NAMALWA (cell line): ENCODE measurements at regions not wholly inside any gene's neighbourhood (a gene's known extent, or its start where the extent isn't known, plus 50 kb on each side); places are given as distances from the start of the nearest gene placed in this dataset.
A peak's percentile ranks its signal among the peaks of the same experiment; 100 is the strongest.

Experiments
- DNase-seq: peaks from one replicate; pipeline ENCODE4 v3.0.0-alpha.2; 2015; ENCODE audit warnings: low spot score

DNA sequence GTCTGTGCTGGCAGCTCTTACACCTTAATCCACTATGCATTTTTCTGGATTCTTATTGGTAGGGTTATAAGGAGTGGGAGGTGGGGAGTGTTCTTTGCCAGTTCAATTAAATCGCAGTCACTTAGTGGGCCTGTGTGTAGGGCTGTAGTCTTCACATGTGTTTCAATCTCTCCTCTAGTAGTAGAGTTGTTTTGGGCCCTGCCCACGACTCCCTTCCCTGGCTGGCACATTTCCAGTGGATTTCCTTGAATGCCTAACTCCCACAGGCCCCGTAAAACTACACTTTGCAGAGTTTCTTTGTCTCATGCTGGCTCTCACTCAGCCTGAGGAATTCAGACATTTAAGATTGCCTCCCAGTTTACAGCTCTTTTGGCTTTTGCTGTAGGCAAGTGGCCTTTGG lies 414.0 kb upstream of the OPRM1 start:
- DNase-seq = no peak

DNA sequence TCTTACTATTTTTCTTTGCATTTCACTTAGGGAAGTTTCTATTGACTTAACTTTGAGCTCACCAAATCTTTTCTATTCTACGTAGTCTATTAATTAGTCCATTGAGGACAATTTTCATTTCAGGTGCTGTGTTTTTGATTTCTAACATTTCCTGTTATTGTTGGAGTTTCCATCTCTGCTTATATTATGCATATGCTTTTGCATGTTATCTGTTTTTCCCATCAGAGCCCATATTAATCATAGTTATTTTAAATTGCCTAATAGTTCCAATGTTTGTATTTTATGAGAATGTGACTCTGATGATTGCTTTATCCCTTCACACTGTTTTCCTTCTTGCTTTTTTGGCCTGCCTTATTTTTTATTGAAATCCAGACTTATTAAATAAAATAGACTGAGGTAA lies 414.5 kb upstream of the OPRM1 start:
- DNase-seq = no peak

DNA sequence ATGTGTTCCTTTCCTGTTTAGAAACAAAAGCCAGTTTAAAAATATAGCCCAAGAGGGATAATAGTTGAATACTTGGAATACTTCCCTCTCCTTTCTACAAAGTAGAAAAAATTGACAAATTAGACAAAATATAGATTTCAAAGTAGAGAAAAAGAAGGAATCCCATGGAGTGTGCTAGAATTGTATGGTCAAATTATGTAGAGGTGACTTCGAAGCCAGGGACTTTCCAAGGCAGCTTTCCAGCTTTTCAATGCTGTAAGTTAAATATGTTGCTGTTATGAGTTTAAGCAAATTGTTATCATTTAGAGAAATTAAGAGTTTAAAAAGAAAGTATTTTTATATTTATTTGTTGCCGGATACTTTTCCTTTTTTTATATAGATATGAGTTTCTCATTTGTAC lies 415.5 kb upstream of the OPRM1 start:
- no peak for DNase-seq

DNA sequence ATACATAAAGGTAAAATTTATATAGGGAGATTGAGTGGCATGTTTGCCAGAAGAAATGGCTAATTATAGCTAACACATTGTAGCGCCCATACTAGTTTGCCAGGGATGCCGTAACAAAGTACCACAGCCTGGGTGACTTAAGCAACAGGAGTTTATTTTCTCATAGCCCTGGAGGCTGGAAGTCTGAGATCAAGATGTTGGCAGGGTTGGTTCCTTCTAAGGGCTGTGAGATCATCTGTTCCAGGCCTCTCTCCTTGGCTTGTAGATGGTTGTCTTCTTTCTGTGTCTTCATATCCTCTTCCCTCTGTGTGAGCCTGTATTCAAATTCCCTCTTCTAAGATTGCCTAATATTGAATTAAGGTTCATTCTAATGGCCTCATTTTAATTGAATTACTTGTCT lies 417.5 kb upstream of the OPRM1 start:
- DNase-seq = no peak

DNA sequence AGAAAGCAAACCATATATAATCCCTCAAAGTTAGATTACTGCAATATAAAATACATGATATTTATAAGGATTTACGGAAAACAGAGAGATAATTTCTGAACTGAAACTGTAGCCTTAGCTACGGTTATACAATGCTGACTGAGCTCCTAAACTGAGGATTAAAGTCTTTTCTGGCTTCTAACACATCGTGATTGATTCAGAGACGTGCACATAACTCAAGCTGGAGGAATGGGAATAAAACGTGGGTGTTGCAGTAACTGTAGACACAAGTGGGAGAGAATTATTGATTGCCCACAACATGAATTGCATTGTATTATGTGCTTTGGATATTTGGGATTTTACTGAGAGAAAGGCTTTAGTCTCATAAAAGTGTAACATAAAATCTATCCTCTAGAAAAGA lies 418.0 kb upstream of the OPRM1 start:
- no peak for DNase-seq

DNA sequence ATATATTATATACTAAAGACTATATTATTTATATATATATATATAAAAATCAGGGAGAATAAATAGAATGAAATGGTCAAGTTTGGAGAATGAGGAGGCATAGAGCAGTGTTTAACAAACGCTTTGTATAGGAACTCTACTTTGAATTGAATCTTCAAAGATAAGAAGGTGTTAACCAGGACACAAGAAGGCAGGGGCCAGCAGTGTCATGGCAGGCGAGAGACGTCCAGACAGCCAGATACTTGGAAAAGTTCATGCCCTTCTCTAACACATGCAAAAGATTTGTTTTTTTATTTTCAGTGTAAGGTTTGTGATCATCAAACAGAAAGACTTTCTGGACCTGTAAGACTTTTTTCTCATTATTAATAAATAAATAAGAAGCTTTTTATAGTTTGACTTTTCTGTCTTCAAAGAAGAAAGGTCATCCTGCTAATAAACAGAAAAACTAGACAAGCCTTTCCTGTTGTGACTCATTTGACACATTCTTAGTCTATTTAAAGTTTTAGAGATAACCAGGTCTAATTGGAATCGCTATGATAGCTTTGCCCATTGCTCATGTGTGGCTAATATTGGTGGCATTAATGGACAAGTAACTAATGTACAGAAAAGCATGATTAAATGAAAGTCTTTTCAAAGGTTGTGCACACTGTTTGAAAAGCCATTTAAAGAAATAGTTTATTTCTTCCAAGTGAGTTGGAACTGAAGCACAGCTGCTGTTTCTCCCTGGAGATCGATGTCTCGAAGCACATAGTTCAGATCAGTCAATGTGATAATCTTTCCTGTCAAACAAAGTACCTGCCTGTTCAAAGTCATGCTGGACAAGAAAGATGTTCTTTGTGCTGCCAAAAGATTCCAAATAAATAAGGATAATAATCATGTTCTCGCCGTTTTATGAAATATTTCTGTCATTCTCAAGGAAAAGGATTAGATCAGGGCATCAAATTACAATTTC lies 420.4 kb upstream of the OPRM1 start:
- DNase-seq = no peak

DNA sequence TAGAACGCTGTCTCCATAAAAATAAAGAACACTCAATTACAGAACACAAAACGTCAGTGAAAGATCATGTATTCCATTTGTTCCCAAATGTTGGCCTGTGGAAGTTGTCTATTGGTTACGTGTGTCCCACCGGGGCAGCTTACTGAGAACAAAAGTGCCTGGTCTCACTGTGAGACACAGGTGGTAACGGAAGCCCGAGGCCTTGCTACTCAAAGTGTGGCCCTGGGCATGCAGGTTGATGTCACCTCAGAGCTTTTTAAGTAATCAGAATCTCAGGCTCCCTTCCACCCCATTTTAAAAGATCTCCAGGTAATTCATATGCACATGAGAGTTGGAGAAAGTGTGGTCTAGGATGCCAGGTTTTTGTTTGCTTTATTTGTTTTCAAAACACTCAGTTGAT lies 422.5 kb upstream of the OPRM1 start:
- no peak for DNase-seq

DNA sequence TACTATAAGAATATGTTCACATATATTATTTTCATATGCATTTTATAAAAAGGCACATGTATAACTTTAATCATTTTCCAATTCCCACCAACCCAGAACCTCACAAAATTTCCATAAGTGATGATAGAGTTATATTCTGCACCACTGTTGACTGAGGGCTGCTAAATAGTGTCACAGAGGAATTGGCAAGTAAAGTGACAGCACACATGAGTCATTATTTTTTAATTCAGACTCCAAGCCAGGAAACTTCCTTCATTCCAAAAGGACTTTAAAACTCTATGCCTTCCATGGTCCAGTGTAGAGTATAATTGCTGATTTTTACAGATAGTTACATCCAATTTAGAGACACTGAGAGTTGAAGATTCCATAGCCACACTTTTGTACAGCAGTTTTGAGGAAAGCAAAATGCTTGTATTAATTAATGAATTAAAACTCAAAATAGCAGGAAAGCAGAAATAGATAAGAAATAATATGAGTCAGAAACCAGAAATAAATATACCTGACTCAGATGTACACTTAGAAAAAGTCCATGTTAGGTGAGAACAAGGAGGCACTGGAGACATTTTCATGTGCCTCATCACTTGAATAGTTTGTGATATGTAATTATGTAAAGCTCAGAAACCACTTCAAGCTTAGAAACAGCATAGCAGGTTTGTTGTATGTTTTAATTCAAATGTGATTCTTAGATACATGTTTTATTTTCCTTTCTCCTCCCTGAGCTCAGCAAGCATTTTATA lies 425.2 kb upstream of the OPRM1 start:
- DNase-seq = no peak

DNA sequence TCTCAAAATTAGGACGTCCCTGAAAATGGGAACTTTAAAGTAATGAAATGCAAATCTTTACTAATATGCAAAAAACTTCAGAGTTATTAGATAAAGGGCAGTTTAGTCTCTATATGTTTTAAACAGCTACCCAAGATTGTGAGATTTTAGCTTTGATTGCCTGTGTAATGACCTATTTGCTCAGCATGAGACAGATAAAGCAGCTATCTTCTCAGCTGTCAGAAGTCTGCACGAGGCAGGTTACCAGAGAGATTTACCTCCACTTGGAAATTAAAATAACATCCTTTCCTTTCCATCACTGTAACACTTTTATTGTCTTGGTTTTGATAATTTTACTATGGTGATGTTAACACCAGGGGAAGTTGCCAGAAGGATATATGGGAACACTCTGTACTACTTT lies 436.6 kb upstream of the OPRM1 start:
- no peak for DNase-seq

DNA sequence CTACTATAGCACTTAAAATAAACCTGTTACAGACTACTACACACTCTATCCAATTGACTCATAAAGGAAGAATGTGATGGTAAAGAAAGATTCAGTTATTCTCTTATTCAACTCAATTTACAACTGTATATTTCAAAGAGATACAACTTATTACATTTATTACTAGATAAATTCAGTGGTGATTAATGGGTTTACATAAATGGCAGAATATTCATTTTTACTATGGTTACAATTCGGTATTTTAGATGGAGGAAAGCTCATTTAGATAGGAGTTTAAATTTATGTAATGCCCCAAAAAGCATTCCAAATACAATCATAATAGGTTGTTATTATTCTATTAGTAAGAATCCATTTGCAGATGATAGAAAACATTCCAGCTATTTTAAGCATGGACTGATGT lies 439.1 kb upstream of the OPRM1 start:
- DNase-seq = no peak

DNA sequence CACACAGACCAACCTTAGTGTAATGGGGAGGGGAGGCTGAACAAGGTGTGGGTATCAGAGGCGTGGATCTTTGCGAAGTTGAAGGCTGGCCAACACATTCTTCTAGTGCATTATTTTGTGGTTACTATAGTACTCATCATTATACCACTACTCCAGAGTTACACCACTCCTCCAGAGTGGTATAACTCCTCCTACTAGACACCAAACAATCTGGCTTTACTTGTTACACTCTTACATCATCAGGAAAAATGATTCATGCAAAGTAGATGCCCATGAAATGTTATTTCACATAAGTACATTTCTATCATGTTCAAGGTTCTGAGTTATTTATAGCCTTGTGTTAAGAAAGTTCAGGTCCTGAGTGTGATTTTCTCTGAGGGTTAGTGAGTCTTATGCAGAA lies 443.1 kb upstream of the OPRM1 start:
- DNase-seq = no peak

DNA sequence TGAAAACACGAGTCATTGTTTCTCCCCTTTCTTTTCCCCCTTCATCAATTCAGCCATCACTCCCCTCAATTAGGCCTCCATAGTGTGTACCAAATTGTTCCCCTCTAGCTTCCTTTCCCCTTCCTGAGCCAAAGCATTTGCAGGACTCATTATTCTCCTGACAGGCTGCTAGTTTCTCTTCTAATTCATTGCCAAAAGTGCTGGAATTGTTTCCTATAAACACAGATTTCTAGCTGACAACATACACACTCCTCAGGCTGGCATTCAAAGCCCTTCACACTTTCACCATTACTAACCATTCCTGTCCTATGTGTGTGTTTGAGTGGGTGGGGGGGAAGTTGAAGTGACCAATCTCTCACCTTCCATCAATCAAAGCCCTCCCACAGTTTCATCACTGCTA lies 444.2 kb upstream of the OPRM1 start:
- no peak for DNase-seq

DNA sequence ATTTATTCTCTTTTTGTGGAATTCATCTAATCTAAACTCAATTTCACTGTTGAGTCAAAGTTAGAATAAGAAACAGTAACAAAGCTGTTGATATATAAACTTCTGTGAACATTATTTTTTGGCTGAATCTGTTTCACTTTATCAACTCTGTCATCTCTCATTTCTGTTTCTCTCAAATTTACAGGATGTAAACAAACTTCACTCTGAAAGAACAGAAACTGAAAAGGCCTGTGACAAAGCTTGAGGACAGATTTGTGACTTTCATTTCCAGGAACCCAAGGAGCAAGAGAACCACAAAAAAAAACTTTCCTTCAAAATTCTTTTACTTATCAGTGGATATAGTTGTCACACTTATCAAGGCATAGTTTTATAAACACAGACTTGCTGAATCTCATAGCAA lies 447.9 kb upstream of the OPRM1 start:
- DNase-seq = no peak

DNA sequence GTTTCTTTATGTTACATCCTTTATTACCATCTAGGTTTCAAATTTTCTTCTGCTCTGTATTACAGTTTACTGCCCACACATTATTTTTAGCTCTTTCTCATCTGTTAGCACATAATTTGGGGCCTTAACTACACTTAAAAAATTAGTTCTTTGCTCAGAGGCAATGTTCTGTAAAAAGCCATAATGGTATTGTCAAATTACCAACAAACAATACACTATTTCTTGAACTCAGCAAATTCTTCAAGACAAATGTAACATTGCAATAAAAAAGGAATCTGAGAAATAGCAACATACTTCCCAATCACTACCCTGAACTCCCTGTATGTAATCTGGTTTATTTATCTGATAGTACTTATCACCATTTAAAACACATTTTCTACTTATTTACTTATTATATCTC lies 448.6 kb upstream of the OPRM1 start:
- no peak for DNase-seq

DNA sequence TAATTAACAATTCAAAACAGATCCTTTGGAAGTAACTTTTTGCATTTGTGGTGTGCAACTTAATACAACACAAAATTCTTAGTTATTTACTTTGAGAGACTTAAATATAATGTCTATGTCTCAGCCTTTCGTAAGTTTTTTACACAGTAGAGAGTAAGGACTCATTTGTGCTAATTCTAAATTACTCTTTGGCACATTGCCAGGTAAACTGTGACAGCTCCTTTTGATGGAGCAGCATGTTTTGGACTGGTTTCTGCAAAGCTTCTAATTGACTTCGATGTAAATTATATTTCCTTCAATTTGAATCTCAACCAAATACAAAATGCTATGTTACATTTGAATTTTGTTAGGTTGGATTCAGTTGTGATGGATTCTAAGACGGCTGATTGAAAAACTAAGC lies 450.7 kb upstream of the OPRM1 start:
- DNase-seq = no peak

DNA sequence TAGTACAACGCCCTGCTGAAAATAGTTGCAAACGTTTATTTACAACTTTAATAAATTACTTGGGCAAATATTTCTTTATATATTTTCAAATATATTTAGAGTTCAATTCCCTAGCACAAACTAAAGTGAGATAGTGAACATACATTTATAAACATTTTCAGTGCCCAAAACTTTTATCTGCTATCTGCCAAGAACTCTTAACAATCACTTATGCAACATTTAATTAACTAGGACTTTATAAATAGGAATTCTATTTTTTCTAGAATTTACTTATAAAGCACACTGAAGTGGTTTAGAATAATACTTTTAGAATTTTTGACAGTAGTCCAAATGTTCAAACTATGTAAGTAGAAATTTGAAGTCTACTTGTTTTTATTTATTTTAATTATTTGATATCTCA lies 452.6 kb upstream of the RGS17 start:
- DNase-seq = no peak

DNA sequence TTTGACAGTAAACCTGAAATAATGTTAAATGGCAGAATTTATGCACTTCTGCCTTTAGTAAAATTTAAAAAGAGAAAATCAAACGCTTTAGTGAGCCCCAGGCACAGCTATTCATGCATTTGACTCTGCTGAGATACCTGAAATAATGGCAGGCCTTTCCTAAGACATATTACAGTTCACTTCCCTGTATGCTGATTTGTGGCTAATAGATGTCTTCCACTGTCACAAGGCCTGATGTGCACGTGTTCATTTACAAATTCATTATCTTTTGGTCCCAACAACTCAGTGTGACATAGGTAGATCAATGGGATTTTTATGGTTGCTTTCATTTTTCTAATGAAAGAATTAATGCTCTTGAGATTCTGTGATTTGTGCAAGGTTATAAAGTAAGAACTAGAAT lies 449.7 kb upstream of the RGS17 start:
- DNase-seq = no peak

DNA sequence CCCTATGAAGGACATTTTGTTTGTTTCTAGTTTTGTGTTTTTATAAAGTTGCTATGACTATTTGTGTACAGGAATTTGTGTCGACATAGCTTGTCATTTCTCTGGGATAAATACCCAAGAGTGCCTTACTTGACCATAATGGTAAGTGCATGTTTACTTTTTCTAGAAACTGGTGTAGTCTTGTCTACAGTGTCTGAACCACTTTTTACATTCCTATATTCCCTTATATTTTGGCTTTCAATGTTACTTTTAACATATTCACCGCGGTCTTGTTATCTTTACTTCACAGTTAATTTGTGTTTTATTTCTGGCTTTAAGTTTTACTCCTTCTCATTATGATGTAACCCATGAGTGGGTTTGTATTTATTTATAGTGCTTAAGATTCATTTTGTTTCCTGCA lies 444.4 kb upstream of the RGS17 start:
- DNase-seq = no peak

DNA sequence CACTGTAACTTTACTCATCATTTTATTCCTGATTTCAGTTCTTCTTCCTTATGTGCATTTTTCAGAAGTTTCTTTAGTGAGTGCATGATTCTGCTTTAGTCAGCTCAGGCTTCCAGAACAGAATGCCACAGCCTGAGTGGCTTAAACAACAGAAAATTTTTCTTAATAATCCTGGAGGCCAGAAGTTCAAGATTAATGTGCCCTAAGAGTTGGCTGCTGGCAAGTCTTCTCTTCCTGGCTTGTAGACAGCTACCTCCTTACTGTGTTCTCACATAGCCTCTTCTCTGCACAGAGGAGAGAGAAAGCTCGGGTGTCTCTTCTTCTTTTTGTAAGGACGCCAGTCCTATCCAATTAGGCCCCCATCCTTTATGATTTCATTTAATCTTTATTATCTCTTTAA lies 443.1 kb upstream of the RGS17 start:
- no peak for DNase-seq

DNA sequence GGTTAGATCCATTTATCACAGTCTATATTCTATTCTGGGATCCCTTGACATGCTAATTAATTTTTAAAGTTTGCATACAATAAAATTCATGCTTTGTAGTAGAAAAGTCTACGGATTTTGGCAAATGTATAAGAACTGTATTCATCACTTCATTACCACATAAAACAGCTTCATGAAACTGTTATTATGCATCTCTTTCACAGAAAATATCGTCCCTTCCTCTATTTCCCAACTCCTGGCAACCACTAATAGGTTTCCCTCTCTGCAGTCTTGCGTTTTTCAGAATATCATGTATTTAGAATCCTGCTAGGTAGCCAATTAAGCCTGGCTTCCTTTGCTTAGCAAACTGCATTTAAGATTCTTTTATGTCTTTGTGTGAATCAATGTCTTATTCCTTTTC lies 441.3 kb upstream of the RGS17 start:
- DNase-seq = no peak

DNA sequence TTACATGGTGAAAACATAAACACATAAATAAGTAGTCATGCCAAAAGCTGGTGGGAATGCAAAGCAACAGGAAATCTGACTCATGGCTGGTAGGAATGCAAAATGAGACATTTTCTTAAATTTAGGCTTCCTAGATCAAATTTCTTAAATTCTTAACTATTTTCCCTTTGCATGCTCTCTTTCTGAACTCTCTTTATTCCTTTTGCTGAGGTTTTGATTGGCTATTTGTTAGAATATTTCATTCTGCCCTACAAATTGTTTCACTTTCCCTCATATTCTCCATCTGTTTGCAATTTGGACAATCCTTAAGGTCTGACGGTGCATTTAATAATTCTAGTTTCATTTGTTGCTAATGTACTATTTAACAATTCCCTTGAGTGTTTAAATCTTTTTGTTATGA lies 437.5 kb upstream of the RGS17 start:
- DNase-seq = no peak

DNA sequence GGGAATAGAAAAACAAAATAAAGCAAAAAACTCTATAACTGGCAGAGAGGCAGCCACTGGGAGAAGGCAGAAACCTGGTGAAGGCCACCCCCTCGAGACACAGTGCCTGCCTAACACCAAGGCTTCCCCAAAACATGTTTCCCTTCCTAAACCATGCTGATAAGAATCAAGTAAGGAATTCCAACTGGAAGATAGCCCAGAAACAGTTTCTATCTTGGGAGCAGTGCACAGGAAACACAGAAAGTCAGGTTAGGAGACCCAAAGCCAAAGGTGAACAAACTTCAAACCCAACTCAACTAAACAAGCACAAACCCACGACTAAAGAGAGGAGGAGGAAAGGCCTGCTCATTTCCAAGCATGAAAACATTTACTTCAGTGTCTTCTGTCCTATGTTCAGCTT lies 433.7 kb upstream of the RGS17 start:
- DNase-seq = no peak

DNA sequence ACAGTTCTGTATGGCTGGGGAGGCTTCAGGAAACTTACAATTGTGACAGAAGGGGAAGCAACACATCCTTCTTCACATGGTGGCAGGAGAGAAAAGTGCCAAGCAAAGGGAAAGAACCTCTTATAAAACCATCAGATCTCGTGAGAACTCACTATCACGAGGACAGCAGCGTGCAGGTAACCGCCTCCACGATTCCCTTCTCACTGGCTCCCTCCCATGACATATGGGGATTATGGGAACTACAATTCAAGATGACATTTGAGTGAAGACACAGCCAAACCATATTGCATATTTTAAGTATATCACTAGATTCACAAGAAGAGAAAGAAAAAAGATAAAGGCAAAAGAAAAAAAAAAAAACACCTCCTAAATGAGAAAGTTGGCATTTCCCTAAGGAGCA lies 431.9 kb upstream of the RGS17 start:
- peak; percentile 13 for DNase-seq

DNA sequence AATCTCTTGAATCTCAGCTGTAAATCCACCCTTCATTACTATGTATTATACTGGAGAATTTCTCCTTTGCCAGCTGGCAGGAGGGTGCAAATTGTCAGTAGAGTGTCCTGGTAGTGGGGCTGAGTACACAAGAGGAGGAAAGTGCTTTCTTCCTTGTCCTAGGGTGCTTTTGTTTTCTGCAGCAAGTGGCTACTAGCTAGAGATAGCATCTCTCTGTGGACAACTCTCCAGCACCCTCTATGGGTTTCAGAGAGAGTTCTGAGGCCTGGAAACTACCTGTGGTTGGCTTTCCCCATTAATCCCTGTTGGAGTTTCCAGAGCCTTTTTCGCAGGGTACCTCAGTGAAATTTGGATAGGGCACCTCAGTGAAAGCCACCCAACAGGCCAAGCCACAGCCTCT lies 422.5 kb upstream of the RGS17 start:
- peak; percentile 23 for DNase-seq
